ENCODE measurements at regions not wholly inside any gene's neighbourhood (a gene's known extent, or its start where the extent isn't known, plus 50 kb on each side); places are given as distances from the start of the nearest gene placed in this dataset.

DNA sequence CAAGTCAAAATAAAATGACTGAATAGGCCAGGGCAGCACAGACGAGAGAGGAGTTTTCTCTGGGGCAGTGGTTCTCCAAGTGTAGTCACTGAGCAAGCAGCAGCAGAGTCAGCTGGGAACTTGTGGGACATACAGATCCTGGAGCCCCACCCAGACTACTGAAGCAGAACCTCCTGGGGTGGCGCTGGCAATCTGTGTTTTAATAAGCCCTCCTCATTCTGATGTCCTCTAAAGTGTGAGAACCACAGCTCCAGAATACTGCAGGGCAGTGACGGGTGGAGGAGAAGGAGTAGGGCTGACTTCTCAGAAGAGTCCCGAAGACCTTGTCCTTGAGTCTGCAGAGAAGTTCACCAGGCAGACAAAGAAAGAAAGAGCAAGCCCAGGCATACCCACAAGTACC is 251.3 kb upstream of the HES1 start:
- TF ChIP-seq, protein P1, sequence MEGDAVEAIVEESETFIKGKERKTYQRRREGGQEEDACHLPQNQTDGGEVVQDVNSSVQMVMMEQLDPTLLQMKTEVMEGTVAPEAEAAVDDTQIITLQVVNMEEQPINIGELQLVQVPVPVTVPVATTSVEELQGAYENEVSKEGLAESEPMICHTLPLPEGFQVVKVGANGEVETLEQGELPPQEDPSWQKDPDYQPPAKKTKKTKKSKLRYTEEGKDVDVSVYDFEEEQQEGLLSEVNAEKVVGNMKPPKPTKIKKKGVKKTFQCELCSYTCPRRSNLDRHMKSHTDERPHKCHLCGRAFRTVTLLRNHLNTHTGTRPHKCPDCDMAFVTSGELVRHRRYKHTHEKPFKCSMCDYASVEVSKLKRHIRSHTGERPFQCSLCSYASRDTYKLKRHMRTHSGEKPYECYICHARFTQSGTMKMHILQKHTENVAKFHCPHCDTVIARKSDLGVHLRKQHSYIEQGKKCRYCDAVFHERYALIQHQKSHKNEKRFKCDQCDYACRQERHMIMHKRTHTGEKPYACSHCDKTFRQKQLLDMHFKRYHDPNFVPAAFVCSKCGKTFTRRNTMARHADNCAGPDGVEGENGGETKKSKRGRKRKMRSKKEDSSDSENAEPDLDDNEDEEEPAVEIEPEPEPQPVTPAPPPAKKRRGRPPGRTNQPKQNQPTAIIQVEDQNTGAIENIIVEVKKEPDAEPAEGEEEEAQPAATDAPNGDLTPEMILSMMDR (IDR thresholded peaks at IDR 0.05), result no peak
- no peak for TF ChIP-seq POLR2A (IDR thresholded peaks at IDR 0.05)

All from lower leg skin (tissue), 3 donors.